PC-9 (cell line): ENCODE measurements at regions not wholly inside any gene's neighbourhood (a gene's known extent, or its start where the extent isn't known, plus 50 kb on each side); places are given as distances from the start of the nearest gene placed in this dataset.

Source experiments
- CTCF ChIP-seq: fragments of 200-600 bp; sonication (generic); conservative IDR thresholded peaks from 2 replicates; pipeline ENCODE4 v1.6.1; 2017; ENCODE audit warnings: mixed run types, antibody characterized with exemption, mild to moderate bottlenecking, moderate library complexity
- EZH2 ChIP-seq: fragments of 200-600 bp; sonication (generic); IDR thresholded peaks from 2 replicates; pipeline ENCODE4 v1.8.0; 2017; ENCODE audit warnings: antibody characterized with exemption, low read depth

GRCh38 chr12:5268424-5269210 is 163.3 kb upstream of the NTF3 start:
- TF ChIP-seq CTCF (no peak), EZH2 (no peak)
